Endothelial cell of hepatic sinusoid (primary cell): ENCODE measurements at regions not wholly inside any gene's neighbourhood (a gene's known extent, or its start where the extent isn't known, plus 50 kb on each side); places are given as distances from the start of the nearest gene placed in this dataset.
"Not testable (repeated sequence)": the region's sequence is repeated elsewhere in the genome, so short reads cannot be mapped to it uniquely, and the experiment has no call there.

Source experiments
- in situ Hi-C: cut with HindIII; loops from 2 replicates; pipeline ENCODE4 v1.10.0; 2017; ENCODE audit warnings: low sequenced_read_pairs

- in situ Hi-C loops = no loop called here
Observed at GRCh38 chrX:56343219-56343618, 111.1 kb downstream of the KLF8 start.

- in situ Hi-C loops = no loop called here
Observed at GRCh38 chrX:56343664-56344063, 111.5 kb downstream of the KLF8 start.

GRCh38 chrX:56358145-56358544, 126.0 kb downstream of the KLF8 start:
- in situ Hi-C loops = not testable (repeated sequence)

- in situ Hi-C loops = not testable (repeated sequence)
Observed at GRCh38 chrX:56365171-56365570, 133.0 kb downstream of the KLF8 start.

- in situ Hi-C loops = no loop called here
Observed at GRCh38 chrX:56366901-56367300, 134.7 kb downstream of the KLF8 start.

- in situ Hi-C loops = no loop called here
Observed at GRCh38 chrX:56368962-56369361, 136.8 kb downstream of the KLF8 start.

GRCh38 chrX:56379984-56380780, 148.0 kb downstream of the KLF8 start:
- in situ Hi-C loops = not testable (repeated sequence)

GRCh38 chrX:56382278-56382677, 150.1 kb downstream of the KLF8 start:
- in situ Hi-C loops = no loop called here

- in situ Hi-C loops = no loop called here
Observed at GRCh38 chrX:56385336-56385735, 153.2 kb downstream of the KLF8 start.

GRCh38 chrX:56385960-56386359, 153.8 kb downstream of the KLF8 start:
- in situ Hi-C loops = no loop called here

GRCh38 chrX:56397636-56398035, 165.5 kb downstream of the KLF8 start:
- in situ Hi-C loops = no loop called here

GRCh38 chrX:56402207-56402606, 161.2 kb upstream of the UBQLN2 start:
- in situ Hi-C loops = no loop called here

- in situ Hi-C loops = no loop called here
Observed at GRCh38 chrX:56429581-56429980, 133.8 kb upstream of the UBQLN2 start.

- in situ Hi-C loops = not testable (repeated sequence)
Observed at GRCh38 chrX:56451981-56452380, 111.4 kb upstream of the UBQLN2 start.

- in situ Hi-C loops = no loop called here
Observed at GRCh38 chrX:56462389-56462788, 101.0 kb upstream of the UBQLN2 start.

- in situ Hi-C loops = loop anchor here (5.0 kb wide), 1 partner anchor 64 kb away; no protein-coding TSS in a partner anchor
Observed at GRCh38 chrX:56468441-56468840, 95.0 kb upstream of the UBQLN2 start.

- in situ Hi-C loops = not testable (repeated sequence)
Observed at GRCh38 chrX:56494923-56495322, 68.5 kb upstream of the UBQLN2 start.

- in situ Hi-C loops = no loop called here
Observed at GRCh38 chrX:56498756-56499155, 64.7 kb upstream of the UBQLN2 start.

- in situ Hi-C loops = no loop called here
Observed at GRCh38 chrX:56499372-56499771, 64.1 kb upstream of the UBQLN2 start.

GRCh38 chrX:56503941-56504673, 59.3 kb upstream of the UBQLN2 start:
- in situ Hi-C loops = no loop called here

- in situ Hi-C loops = no loop called here
Observed at GRCh38 chrX:56505866-56506265, 57.6 kb upstream of the UBQLN2 start.
